KMS-11 (cell line): ENCODE measurements at regions not wholly inside any gene's neighbourhood (a gene's known extent, or its start where the extent isn't known, plus 50 kb on each side); places are given as distances from the start of the nearest gene placed in this dataset.

Source experiments
- H2AFZ ChIP-seq: fragments of 200-600 bp; sonication (generic); 2 replicates; pipeline ENCODE4 v1.6.1; 2016; ENCODE audit warnings: antibody characterized with exemption, mixed run types, low read depth
- H3K27ac ChIP-seq: fragments of 200-600 bp; sonication (generic); 2 replicates; pipeline ENCODE4 v1.6.1; 2016; ENCODE audit warnings: mild to moderate bottlenecking, mixed run types
- H3K27me3 ChIP-seq: fragments of 200-600 bp; sonication (generic); 2 replicates; pipeline ENCODE4 v1.6.1; 2017; ENCODE audit warnings: mild to moderate bottlenecking, low read depth, mixed run types, moderate library complexity; ENCODE audit not compliant: insufficient read depth
- H3K36me3 ChIP-seq: fragments of 200-600 bp; sonication (generic); 2 replicates; pipeline ENCODE4 v1.6.1; 2017; ENCODE audit warnings: mild to moderate bottlenecking, mixed run types; ENCODE audit not compliant: insufficient read depth
- H3K4me1 ChIP-seq: fragments of 200-600 bp; sonication (generic); 2 replicates; pipeline ENCODE4 v1.6.1; 2016; ENCODE audit warnings: mild to moderate bottlenecking, low read depth, mixed run types; ENCODE audit not compliant: poor library complexity, severe bottlenecking
- H3K4me2 ChIP-seq: fragments of 200-600 bp; sonication (generic); 2 replicates; pipeline ENCODE4 v1.7.0; 2016; ENCODE audit warnings: mild to moderate bottlenecking, mixed run types
- H3K4me3 ChIP-seq: fragments of 200-600 bp; sonication (generic); IDR thresholded peaks from 2 replicates; pipeline ENCODE4 v1.6.1; 2017; ENCODE audit warnings: low read depth, low read length, mixed read lengths; ENCODE audit not compliant: insufficient read depth
- H3K79me2 ChIP-seq: fragments of 200-600 bp; sonication (generic); 2 replicates; pipeline ENCODE4 v1.6.1; 2016; ENCODE audit warnings: low read depth, mixed run types; ENCODE audit not compliant: insufficient read depth
- H3K9ac ChIP-seq: fragments of 200-600 bp; sonication (generic); 2 replicates; pipeline ENCODE4 v1.6.1; 2016; ENCODE audit warnings: mild to moderate bottlenecking, mixed run types
- H4K20me1 ChIP-seq: fragments of 200-600 bp; sonication (generic); 2 replicates; pipeline ENCODE4 v1.6.1; 2016; ENCODE audit warnings: mild to moderate bottlenecking, mixed run types; ENCODE audit not compliant: insufficient read depth
- CTCF ChIP-seq: fragments of 200-600 bp; sonication (generic); conservative IDR thresholded peaks from 2 replicates; pipeline ENCODE4 v1.6.1; 2017; ENCODE audit warnings: low read depth, mild to moderate bottlenecking, antibody characterized with exemption, low read length, moderate library complexity, mixed read lengths

GRCh38 chrX:155679715-155680114 is 67.0 kb upstream of the TMLHE start:
- H3K36me3 ChIP-seq: no peaks in the 10 kb centered on the region
- no peaks in the 10 kb centered on the region for H3K4me1 ChIP-seq
- no peak for TF ChIP-seq CTCF
- no peak overlapping the region for H3K4me2 ChIP-seq
- H4K20me1 ChIP-seq: no peaks in the 10 kb centered on the region
- no peaks in the 10 kb centered on the region for H3K27me3 ChIP-seq
- H3K9ac ChIP-seq: no peak overlapping the region
- H3K79me2 ChIP-seq: no peaks in the 10 kb centered on the region
- H3K4me3 ChIP-seq: no peak overlapping the region
- H2AFZ ChIP-seq: no peak overlapping the region
- no peak overlapping the region for H3K27ac ChIP-seq

- Histone ChIP-seq H3K4me3 (no peak overlapping the region), H3K27ac (no peak overlapping the region), H4K20me1 (no peaks in the 10 kb centered on the region), H3K4me1 (no peaks in the 10 kb centered on the region), H2AFZ (no peak overlapping the region), H3K9ac (no peak overlapping the region), H3K4me2 (no peak overlapping the region), H3K79me2 (no peaks in the 10 kb centered on the region), H3K27me3 (no peaks in the 10 kb centered on the region), H3K36me3 (no peaks in the 10 kb centered on the region)
- TF ChIP-seq CTCF: no peak
Observed at GRCh38 chrX:155673338-155673737, 60.6 kb upstream of the TMLHE start.

GRCh38 chrX:155666741-155667140 is 54.0 kb upstream of the TMLHE start:
- Histone ChIP-seq H2AFZ (no peak overlapping the region), H3K36me3 (no peaks in the 10 kb centered on the region), H3K4me3 (no peak overlapping the region), H4K20me1 (no peaks in the 10 kb centered on the region), H3K4me2 (no peak overlapping the region), H3K4me1 (no peaks in the 10 kb centered on the region), H3K27ac (no peak overlapping the region), H3K79me2 (no peaks in the 10 kb centered on the region), H3K27me3 (no peaks in the 10 kb centered on the region), H3K9ac (no peak overlapping the region)
- no peak for TF ChIP-seq CTCF
